Neural cell (in vitro differentiated cells): ENCODE measurements at regions not wholly inside any gene's neighbourhood (a gene's known extent, or its start where the extent isn't known, plus 50 kb on each side); places are given as distances from the start of the nearest gene placed in this dataset.

Experiments used
- EP300 ChIP-seq: fragments of 450-650 bp; conservative IDR thresholded peaks from 2 replicates; pipeline ENCODE4 v1.6.1; 2014; ENCODE audit warnings: antibody characterized with exemption, mild to moderate bottlenecking, moderate library complexity; ENCODE audit not compliant: poor library complexity, severe bottlenecking
- EZH2 ChIP-seq: fragments of 200-600, 300-800 bp; shearing (Covaris generic), sonication (generic); IDR thresholded peaks from 2 replicates; pipeline ENCODE4 v1.6.1; 2014; ENCODE audit warnings: antibody characterized with exemption, low read length, borderline replicate concordance, mild to moderate bottlenecking; ENCODE audit not compliant: insufficient read depth, poor library complexity, severe bottlenecking
- POLR2AphosphoS5 ChIP-seq: IDR thresholded peaks from 2 replicates; pipeline ENCODE4 v1.6.1; 2012
- TF ChIP-seq, protein P1 (sequence below): fragments of 450-650 bp; IDR thresholded peaks from 2 replicates; pipeline ENCODE4 v1.5.1; 2014; ENCODE audit warnings: antibody characterized with exemption, mild to moderate bottlenecking, moderate library complexity; ENCODE audit not compliant: poor library complexity, severe bottlenecking

DNA sequence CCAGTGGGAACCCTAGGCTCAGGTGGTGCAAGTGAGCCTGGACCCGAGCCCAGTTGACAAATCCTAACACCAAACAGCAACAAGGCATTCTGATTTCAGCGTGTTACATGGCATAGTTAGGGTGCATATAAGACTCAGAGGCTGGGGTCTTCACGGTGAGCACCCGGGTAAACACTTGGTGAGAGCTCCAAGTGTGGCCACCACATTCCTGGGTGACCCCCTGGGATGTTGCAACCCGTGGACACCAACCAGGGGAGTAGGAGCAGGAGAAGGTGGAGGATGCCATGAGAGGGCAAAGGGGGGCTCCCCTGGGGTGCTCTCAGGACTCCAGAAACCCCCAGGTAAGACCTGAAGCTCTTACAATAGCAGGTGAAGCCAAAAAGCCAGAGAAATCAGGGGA, 69.9 kb upstream of the CDH5 start:
- TF ChIP-seq, protein P1, sequence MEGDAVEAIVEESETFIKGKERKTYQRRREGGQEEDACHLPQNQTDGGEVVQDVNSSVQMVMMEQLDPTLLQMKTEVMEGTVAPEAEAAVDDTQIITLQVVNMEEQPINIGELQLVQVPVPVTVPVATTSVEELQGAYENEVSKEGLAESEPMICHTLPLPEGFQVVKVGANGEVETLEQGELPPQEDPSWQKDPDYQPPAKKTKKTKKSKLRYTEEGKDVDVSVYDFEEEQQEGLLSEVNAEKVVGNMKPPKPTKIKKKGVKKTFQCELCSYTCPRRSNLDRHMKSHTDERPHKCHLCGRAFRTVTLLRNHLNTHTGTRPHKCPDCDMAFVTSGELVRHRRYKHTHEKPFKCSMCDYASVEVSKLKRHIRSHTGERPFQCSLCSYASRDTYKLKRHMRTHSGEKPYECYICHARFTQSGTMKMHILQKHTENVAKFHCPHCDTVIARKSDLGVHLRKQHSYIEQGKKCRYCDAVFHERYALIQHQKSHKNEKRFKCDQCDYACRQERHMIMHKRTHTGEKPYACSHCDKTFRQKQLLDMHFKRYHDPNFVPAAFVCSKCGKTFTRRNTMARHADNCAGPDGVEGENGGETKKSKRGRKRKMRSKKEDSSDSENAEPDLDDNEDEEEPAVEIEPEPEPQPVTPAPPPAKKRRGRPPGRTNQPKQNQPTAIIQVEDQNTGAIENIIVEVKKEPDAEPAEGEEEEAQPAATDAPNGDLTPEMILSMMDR: no peak
- TF ChIP-seq POLR2AphosphoS5: no peak
- TF ChIP-seq EZH2: no peak
- no peak for TF ChIP-seq EP300
